ENCODE measurements at regions not wholly inside any gene's neighbourhood (a gene's known extent, or its start where the extent isn't known, plus 50 kb on each side); places are given as distances from the start of the nearest gene placed in this dataset.

GRCh38 chr16:73233329-73233765, 185.4 kb upstream of the ZFHX3 start:
- H2BK15ac ChIP-seq (ENCODE audit: low read depth, poor library complexity, severe bottlenecking), result no peak overlapping the region
- no peak overlapping the region for H3K4ac ChIP-seq (ENCODE audit: low read depth in 1 of 2, low read length in 2 of 2)
- H2BK120ac ChIP-seq (ENCODE audit: low read depth, low read length), result no peak overlapping the region
- 79% methylated on average over 5 of the region's 5 CpGs for WGBS
- no peak overlapping the region for H3K27ac ChIP-seq (ENCODE audit: low read length, poor library complexity, severe bottlenecking)
- H3K14ac ChIP-seq (ENCODE audit: low read length in 2 of 2), result no peak overlapping the region
- no peak overlapping the region for H4K91ac ChIP-seq (ENCODE audit: low read length)
- H3K27me3 ChIP-seq (ENCODE audit: control insufficient read depth in 1 of 2, insufficient read depth in 1 of 2, low read length in 2 of 2), result peaks cover 0 to 25% of the 10 kb centered on the region in 2 experiments
- H3K4me1 ChIP-seq (ENCODE audit: control insufficient read depth, insufficient read depth, low read depth, low read length), result no peaks in the 10 kb centered on the region
- H2AFZ ChIP-seq (ENCODE audit: low read depth, low read length), result no peak overlapping the region
- no peaks in the 10 kb centered on the region for H3K79me1 ChIP-seq (replicated peaks; ENCODE audit: low read length, poor library complexity, severe bottlenecking)
- no peaks in the 10 kb centered on the region for H3K9me3 ChIP-seq (ENCODE audit: control insufficient read depth, low read length)
- no peak for DNase-seq
- H3K9ac ChIP-seq (ENCODE audit: low read length), result peak overlapping the region; percentile 79
- H3K4me2 ChIP-seq (ENCODE audit: low read length, poor library complexity, severe bottlenecking), result no peak overlapping the region
- no peak overlapping the region for H2AK5ac ChIP-seq (ENCODE audit: low read length, severe bottlenecking)
- no peak overlapping the region for H3K23ac ChIP-seq (ENCODE audit: low read length in 2 of 2)
- no peaks in the 10 kb centered on the region for H3K36me3 ChIP-seq (ENCODE audit: control insufficient read depth in 1 of 2, insufficient read depth in 2 of 2, low read depth in 1 of 2, low read length in 2 of 2)
- no peak overlapping the region for H2BK12ac ChIP-seq (ENCODE audit: low read length in 2 of 2)
- no peak overlapping the region for H2BK5ac ChIP-seq (ENCODE audit: low read depth, low read length, poor library complexity, severe bottlenecking)
- no peak overlapping the region for H4K8ac ChIP-seq (ENCODE audit: low read length)
- H3K18ac ChIP-seq (ENCODE audit: low read depth in 1 of 2, low read length in 2 of 2), result no peak overlapping the region
- peak overlapping the region in 1 of 2 experiments; percentile 75 for H3K4me3 ChIP-seq (ENCODE audit: insufficient read depth in 1 of 2, low read depth in 1 of 2, low read length in 2 of 2)

GRCh38 chr16:73232555-73233328, 184.8 kb upstream of the ZFHX3 start:
- Histone ChIP-seq H3K27ac (ENCODE audit: low read length, poor library complexity, severe bottlenecking) (no peak overlapping the region), H2BK120ac (ENCODE audit: low read depth, low read length) (no peak overlapping the region), H3K27me3 (ENCODE audit: control insufficient read depth in 1 of 2, insufficient read depth in 1 of 2, low read length in 2 of 2) (peaks cover 0 to 23% of the 10 kb centered on the region in 2 experiments), H4K91ac (ENCODE audit: low read length) (no peak overlapping the region), H3K4me1 (ENCODE audit: control insufficient read depth, insufficient read depth, low read depth, low read length) (no peaks in the 10 kb centered on the region), H3K9ac (ENCODE audit: low read length) (peak overlapping the region; percentile 79), H3K36me3 (ENCODE audit: control insufficient read depth in 1 of 2, insufficient read depth in 2 of 2, low read depth in 1 of 2, low read length in 2 of 2) (no peaks in the 10 kb centered on the region), H3K23ac (ENCODE audit: low read length in 2 of 2) (no peak overlapping the region), H2AFZ (ENCODE audit: low read depth, low read length) (no peak overlapping the region), H3K4me2 (ENCODE audit: low read length, poor library complexity, severe bottlenecking) (no peak overlapping the region), H3K79me1 (replicated peaks; ENCODE audit: low read length, poor library complexity, severe bottlenecking) (no peaks in the 10 kb centered on the region), H3K4ac (ENCODE audit: low read depth in 1 of 2, low read length in 2 of 2) (no peak overlapping the region), H3K9me3 (ENCODE audit: control insufficient read depth, low read length) (no peaks in the 10 kb centered on the region), H3K18ac (ENCODE audit: low read depth in 1 of 2, low read length in 2 of 2) (no peak overlapping the region), H4K8ac (ENCODE audit: low read length) (no peak overlapping the region), H2BK12ac (ENCODE audit: low read length in 2 of 2) (no peak overlapping the region), H2BK15ac (ENCODE audit: low read depth, poor library complexity, severe bottlenecking) (no peak overlapping the region), H2BK5ac (ENCODE audit: low read depth, low read length, poor library complexity, severe bottlenecking) (no peak overlapping the region), H2AK5ac (ENCODE audit: low read length, severe bottlenecking) (no peak overlapping the region), H3K14ac (ENCODE audit: low read length in 2 of 2) (no peak overlapping the region), H3K4me3 (ENCODE audit: insufficient read depth in 1 of 2, low read depth in 1 of 2, low read length in 2 of 2) (peak overlapping the region in 1 of 2 experiments; percentile 75)
- DNase-seq, result peak; percentile 87
- 63% methylated on average over 26 of the region's 27 CpGs for WGBS

DNA sequence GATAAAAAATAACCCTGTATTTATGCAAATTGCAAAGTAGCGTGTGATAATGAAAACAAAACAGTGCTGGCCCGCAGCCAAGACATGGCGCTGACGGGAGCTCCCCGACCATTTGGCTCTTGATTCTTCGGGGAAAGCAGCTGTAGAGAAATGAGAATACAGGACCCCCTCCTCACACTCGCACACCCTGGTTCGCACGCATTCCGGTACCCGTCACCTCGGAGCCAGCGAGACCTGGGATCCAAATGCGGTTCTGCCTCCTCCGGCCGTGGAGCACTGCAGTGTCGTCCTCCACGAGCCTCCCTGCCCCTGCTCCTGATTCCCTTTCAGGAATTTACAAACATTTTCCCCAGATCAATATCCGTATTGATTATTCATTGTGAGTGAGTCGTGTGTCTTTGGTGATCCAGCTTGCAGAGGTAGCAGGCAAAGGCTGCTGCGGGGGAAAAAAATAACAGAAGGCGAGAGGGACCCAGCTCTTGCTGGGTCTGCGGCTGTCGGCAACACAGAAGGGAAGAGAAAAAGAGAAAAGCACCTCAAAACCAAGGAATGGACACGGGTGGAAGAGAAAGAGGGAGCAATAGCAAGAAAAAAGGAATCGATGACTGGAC, 184.1 kb upstream of the ZFHX3 start:
- Histone ChIP-seq H3K4me2 (ENCODE audit: low read length, poor library complexity, severe bottlenecking) (no peak overlapping the region), H2BK120ac (ENCODE audit: low read depth, low read length) (no peak overlapping the region), H3K18ac (ENCODE audit: low read depth in 1 of 2, low read length in 2 of 2) (no peak overlapping the region), H4K91ac (ENCODE audit: low read length) (no peak overlapping the region), H3K4me1 (ENCODE audit: control insufficient read depth, insufficient read depth, low read depth, low read length) (no peaks in the 10 kb centered on the region), H4K8ac (ENCODE audit: low read length) (no peak overlapping the region), H3K4me3 (ENCODE audit: insufficient read depth in 1 of 2, low read depth in 1 of 2, low read length in 2 of 2) (peak overlapping the region in 1 of 2 experiments; percentile 75), H2AK5ac (ENCODE audit: low read length, severe bottlenecking) (no peak overlapping the region), H3K23ac (ENCODE audit: low read length in 2 of 2) (no peak overlapping the region), H2BK12ac (ENCODE audit: low read length in 2 of 2) (no peak overlapping the region), H2BK15ac (ENCODE audit: low read depth, poor library complexity, severe bottlenecking) (no peak overlapping the region), H3K36me3 (ENCODE audit: control insufficient read depth in 1 of 2, insufficient read depth in 2 of 2, low read depth in 1 of 2, low read length in 2 of 2) (no peaks in the 10 kb centered on the region), H3K27ac (ENCODE audit: low read length, poor library complexity, severe bottlenecking) (no peak overlapping the region), H3K27me3 (ENCODE audit: control insufficient read depth in 1 of 2, insufficient read depth in 1 of 2, low read length in 2 of 2) (peaks cover 0 to 21% of the 10 kb centered on the region in 2 experiments), H2BK5ac (ENCODE audit: low read depth, low read length, poor library complexity, severe bottlenecking) (no peak overlapping the region), H3K9ac (ENCODE audit: low read length) (peak overlapping the region; percentile 79), H3K4ac (ENCODE audit: low read depth in 1 of 2, low read length in 2 of 2) (no peak overlapping the region), H2AFZ (ENCODE audit: low read depth, low read length) (no peak overlapping the region), H3K9me3 (ENCODE audit: control insufficient read depth, low read length) (no peaks in the 10 kb centered on the region), H3K14ac (ENCODE audit: low read length in 2 of 2) (no peak overlapping the region), H3K79me1 (replicated peaks; ENCODE audit: low read length, poor library complexity, severe bottlenecking) (no peaks in the 10 kb centered on the region)
- DNase-seq, result no peak
- WGBS, result 90% methylated on average over 25 of the region's 26 CpGs

- Histone ChIP-seq H3K18ac (ENCODE audit: low read depth in 1 of 2, low read length in 2 of 2) (no peak overlapping the region), H2BK12ac (ENCODE audit: low read length in 2 of 2) (no peak overlapping the region), H2BK15ac (ENCODE audit: low read depth, poor library complexity, severe bottlenecking) (no peak overlapping the region), H2BK5ac (ENCODE audit: low read depth, low read length, poor library complexity, severe bottlenecking) (no peak overlapping the region), H3K36me3 (ENCODE audit: control insufficient read depth in 1 of 2, insufficient read depth in 2 of 2, low read depth in 1 of 2, low read length in 2 of 2) (no peaks in the 10 kb centered on the region), H3K9ac (ENCODE audit: low read length) (no peak overlapping the region), H3K27me3 (ENCODE audit: control insufficient read depth in 1 of 2, insufficient read depth in 1 of 2, low read length in 2 of 2) (peaks cover 0 to 21% of the 10 kb centered on the region in 2 experiments), H2AK5ac (ENCODE audit: low read length, severe bottlenecking) (no peak overlapping the region), H3K4me2 (ENCODE audit: low read length, poor library complexity, severe bottlenecking) (no peak overlapping the region), H3K4me1 (ENCODE audit: control insufficient read depth, insufficient read depth, low read depth, low read length) (no peaks in the 10 kb centered on the region), H3K79me1 (replicated peaks; ENCODE audit: low read length, poor library complexity, severe bottlenecking) (no peaks in the 10 kb centered on the region), H3K4ac (ENCODE audit: low read depth in 1 of 2, low read length in 2 of 2) (no peak overlapping the region), H3K14ac (ENCODE audit: low read length in 2 of 2) (no peak overlapping the region), H3K27ac (ENCODE audit: low read length, poor library complexity, severe bottlenecking) (no peak overlapping the region), H2BK120ac (ENCODE audit: low read depth, low read length) (no peak overlapping the region), H4K8ac (ENCODE audit: low read length) (no peak overlapping the region), H2AFZ (ENCODE audit: low read depth, low read length) (no peak overlapping the region), H3K23ac (ENCODE audit: low read length in 2 of 2) (no peak overlapping the region), H3K9me3 (ENCODE audit: control insufficient read depth, low read length) (no peaks in the 10 kb centered on the region), H4K91ac (ENCODE audit: low read length) (no peak overlapping the region), H3K4me3 (ENCODE audit: insufficient read depth in 1 of 2, low read depth in 1 of 2, low read length in 2 of 2) (no peak overlapping the region)
- 81% methylated on average over 11 of the region's 11 CpGs for WGBS
- DNase-seq, result no peak
These were observed 183.5 kb upstream of the ZFHX3 start for GRCh38 chr16:73231379-73231778.

Data from mesenchymal stem cell (in vitro differentiated cells and primary cell).